CD14-positive monocyte (primary cell): ENCODE measurements at regions not wholly inside any gene's neighbourhood (a gene's known extent, or its start where the extent isn't known, plus 50 kb on each side); places are given as distances from the start of the nearest gene placed in this dataset.

Experiments
- DNase-seq, 3 donors: peaks; one replicate each; pipeline ENCODE4 v3.0.0-alpha.2; 2011 to 2022
- H2AFZ ChIP-seq: 2 replicates; pipeline ENCODE4 v1.6.0; 2012; ENCODE audit warnings: mild to moderate bottlenecking, low read depth, low read length, inconsistent platforms; ENCODE audit not compliant: insufficient read depth, poor library complexity, severe bottlenecking
- H3K27ac ChIP-seq, 2 donors: 1 replicate in 1 of 2; 2 replicates in 1 of 2; pipeline ENCODE4 v1.5.1; 2012 to 2013; ENCODE audit warnings: low read length in 2 of 2, control low read depth in 1 of 2, inconsistent platforms in 1 of 2, low read depth in 1 of 2, mild to moderate bottlenecking in 1 of 2
- H3K27me3 ChIP-seq, 2 donors: one replicate each; pipeline versions ENCODE4 v1.6.0 to v1.6.1; 2011 to 2013; ENCODE audit warnings: low read length in 2 of 2; ENCODE audit not compliant: control insufficient read depth in 2 of 2, insufficient read depth in 2 of 2
- H3K36me3 ChIP-seq, 2 donors: replicated peaks in 1 of 2; 1 replicate in 1 of 2; 2 replicates in 1 of 2; pipeline versions ENCODE4 v1.5.1 to v1.6.1; 2012 to 2013; ENCODE audit warnings: low read length in 2 of 2, control low read depth in 1 of 2, inconsistent platforms in 1 of 2, mild to moderate bottlenecking in 1 of 2; ENCODE audit not compliant: insufficient read depth in 2 of 2, control insufficient read depth in 1 of 2
- H3K4me1 ChIP-seq, 2 donors: 1 replicate in 1 of 2; 2 replicates in 1 of 2; pipeline versions ENCODE4 v1.5.1 to v1.6.1; 2012 to 2013; ENCODE audit warnings: low read length in 2 of 2, control low read depth in 1 of 2, inconsistent platforms in 1 of 2, mild to moderate bottlenecking in 1 of 2, moderate library complexity in 1 of 2; ENCODE audit not compliant: insufficient read depth in 2 of 2, control insufficient read depth in 1 of 2
- H3K4me2 ChIP-seq: replicated peaks from 2 replicates; pipeline ENCODE3; 2012; ENCODE audit warnings: low read length, moderate library complexity, mild to moderate bottlenecking; ENCODE audit not compliant: poor library complexity, severe bottlenecking; ENCODE audit errors: extremely low read depth
- H3K4me3 ChIP-seq, 3 experiments: fragments of 200-600 bp in 1 of 3; sonication (generic) in 1 of 3; replicated peaks in 1 of 3; 1 replicate in 2 of 3; 2 replicates in 1 of 3; pipeline ENCODE4 v1.5.1; 2011 to 2013; ENCODE audit warnings: low read length in 3 of 3, mild to moderate bottlenecking in 3 of 3, control low read depth in 2 of 3, low read depth in 2 of 3, inconsistent platforms in 1 of 3, moderate library complexity in 1 of 3
- H3K79me2 ChIP-seq: 2 replicates; pipeline ENCODE4 v1.6.0; 2012; ENCODE audit warnings: mild to moderate bottlenecking, control low read depth, inconsistent platforms, low read length, moderate library complexity; ENCODE audit not compliant: insufficient read depth
- H3K9ac ChIP-seq: 2 replicates; pipeline ENCODE4 v1.6.0; 2017; ENCODE audit warnings: low read length, mild to moderate bottlenecking; ENCODE audit not compliant: insufficient read depth, poor library complexity, severe bottlenecking
- H3K9me3 ChIP-seq, 2 donors: replicated peaks in 1 of 2; 1 replicate in 1 of 2; 2 replicates in 1 of 2; pipeline versions ENCODE4 v1.5.1 to v1.6.1; 2012 to 2013; ENCODE audit warnings: low read length in 2 of 2, control low read depth in 1 of 2; ENCODE audit not compliant: control insufficient read depth in 1 of 2, insufficient read depth in 1 of 2
- H4K20me1 ChIP-seq: 2 replicates; pipeline ENCODE4 v1.6.0; 2012; ENCODE audit warnings: mild to moderate bottlenecking, low read length, control low read depth, moderate library complexity; ENCODE audit not compliant: insufficient read depth
- H3K27ac Mint-ChIP-seq, 7 donors: one replicate each; pipeline ENCODE4 v1.8.0; 2020; ENCODE audit warnings: mild to moderate bottlenecking in 7 of 7, mixed read lengths in 7 of 7, moderate library complexity in 6 of 7, inconsistent platforms in 2 of 7
- H3K27me3 Mint-ChIP-seq, 3 donors: one replicate each; pipeline ENCODE4 v1.8.0; 2021 to 2022; ENCODE audit warnings: low read depth in 3 of 3, mild to moderate bottlenecking in 3 of 3, mixed read lengths in 3 of 3, moderate library complexity in 3 of 3, inconsistent platforms in 1 of 3
- H3K36me3 Mint-ChIP-seq, 2 donors: one replicate each; pipeline ENCODE4 v1.8.0; 2020; ENCODE audit warnings: mixed read lengths in 2 of 2, inconsistent platforms in 1 of 2, mild to moderate bottlenecking in 1 of 2
- H3K4me1 Mint-ChIP-seq: one replicate; pipeline ENCODE4 v1.8.0; 2020; ENCODE audit warnings: mild to moderate bottlenecking, mixed read lengths
- H3K4me3 Mint-ChIP-seq, 2 donors: one replicate each; pipeline ENCODE4 v1.8.0; 2020; ENCODE audit warnings: mild to moderate bottlenecking in 2 of 2, mixed read lengths in 2 of 2, moderate library complexity in 1 of 2
- H3K9me3 Mint-ChIP-seq, 7 donors: one replicate each; pipeline ENCODE4 v1.8.0; 2020 to 2022; ENCODE audit warnings: mixed read lengths in 7 of 7, mild to moderate bottlenecking in 6 of 7, moderate library complexity in 6 of 7, inconsistent platforms in 2 of 7
- WGBS: methylation state at CpG from one replicate; pipeline ENCODE4 v1.1.5; 2013; ENCODE audit warnings: missing lambda C conversion rate; ENCODE audit not compliant: insufficient coverage; 5-methylcytosine and 5-hydroxymethylcytosine counted together
- intact Hi-C, 2 donors: fragments of 100-400 bp; cut with micrococcal nuclease; formaldehyde crosslinking; loops; one replicate each; pipeline versions ENCODE4 v1.15.0 to v1.15.1; 2023
- TF ChIP-seq, protein P1 (sequence below): fragments of 200-600 bp; IDR thresholded peaks from one replicate; pipeline ENCODE4 v1.8.0; 2022; ENCODE audit warnings: antibody characterized with exemption, mild to moderate bottlenecking

DNA sequence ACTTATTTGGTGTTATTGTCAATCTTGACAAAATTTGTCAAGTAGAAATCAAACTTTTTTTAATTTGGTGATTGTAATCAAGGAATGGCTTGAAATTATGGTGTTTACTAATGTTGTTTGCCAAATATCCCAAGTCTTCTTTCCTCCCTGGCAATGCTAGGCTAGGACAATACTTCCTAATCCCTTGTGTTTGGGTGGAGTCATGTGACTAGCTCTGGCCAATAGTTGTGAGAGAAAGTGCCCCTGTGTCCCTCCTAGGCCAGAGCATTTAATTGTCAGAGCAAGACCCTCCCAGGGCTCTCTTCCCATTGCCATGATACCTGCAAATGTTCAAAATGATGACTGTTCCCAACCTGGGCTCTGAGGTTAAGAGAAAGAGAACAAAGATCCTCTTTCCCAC is 132.7 kb downstream of the ANXA2 start:
- H2AFZ ChIP-seq: no peak overlapping the region
- Mint-ChIP-seq H3K36me3 (no peaks in the 10 kb centered on the region), H3K27me3 (peaks cover 4 to 6% (median 4%) of the 10 kb centered on the region in 3 donors), H3K4me3 (no peak overlapping the region), H3K9me3 (no peaks in the 10 kb centered on the region), H3K4me1 (no peaks in the 10 kb centered on the region), H3K27ac (no peak overlapping the region)
- no peaks in the 10 kb centered on the region for H3K36me3 ChIP-seq
- no peaks in the 10 kb centered on the region for H3K9me3 ChIP-seq
- no peaks in the 10 kb centered on the region for H4K20me1 ChIP-seq
- DNase-seq: no peak
- no peak overlapping the region for H3K9ac ChIP-seq
- no peak overlapping the region for H3K4me2 ChIP-seq
- H3K27me3 ChIP-seq: peaks cover 0 to 2% of the 10 kb centered on the region in 2 donors
- TF ChIP-seq, protein P1, sequence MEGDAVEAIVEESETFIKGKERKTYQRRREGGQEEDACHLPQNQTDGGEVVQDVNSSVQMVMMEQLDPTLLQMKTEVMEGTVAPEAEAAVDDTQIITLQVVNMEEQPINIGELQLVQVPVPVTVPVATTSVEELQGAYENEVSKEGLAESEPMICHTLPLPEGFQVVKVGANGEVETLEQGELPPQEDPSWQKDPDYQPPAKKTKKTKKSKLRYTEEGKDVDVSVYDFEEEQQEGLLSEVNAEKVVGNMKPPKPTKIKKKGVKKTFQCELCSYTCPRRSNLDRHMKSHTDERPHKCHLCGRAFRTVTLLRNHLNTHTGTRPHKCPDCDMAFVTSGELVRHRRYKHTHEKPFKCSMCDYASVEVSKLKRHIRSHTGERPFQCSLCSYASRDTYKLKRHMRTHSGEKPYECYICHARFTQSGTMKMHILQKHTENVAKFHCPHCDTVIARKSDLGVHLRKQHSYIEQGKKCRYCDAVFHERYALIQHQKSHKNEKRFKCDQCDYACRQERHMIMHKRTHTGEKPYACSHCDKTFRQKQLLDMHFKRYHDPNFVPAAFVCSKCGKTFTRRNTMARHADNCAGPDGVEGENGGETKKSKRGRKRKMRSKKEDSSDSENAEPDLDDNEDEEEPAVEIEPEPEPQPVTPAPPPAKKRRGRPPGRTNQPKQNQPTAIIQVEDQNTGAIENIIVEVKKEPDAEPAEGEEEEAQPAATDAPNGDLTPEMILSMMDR: no peak
- H3K27ac ChIP-seq: no peak overlapping the region
- intact Hi-C loops: no loop called here
- no peaks in the 10 kb centered on the region for H3K4me1 ChIP-seq
- H3K4me3 ChIP-seq: no peak overlapping the region
- H3K79me2 ChIP-seq: no peaks in the 10 kb centered on the region

DNA sequence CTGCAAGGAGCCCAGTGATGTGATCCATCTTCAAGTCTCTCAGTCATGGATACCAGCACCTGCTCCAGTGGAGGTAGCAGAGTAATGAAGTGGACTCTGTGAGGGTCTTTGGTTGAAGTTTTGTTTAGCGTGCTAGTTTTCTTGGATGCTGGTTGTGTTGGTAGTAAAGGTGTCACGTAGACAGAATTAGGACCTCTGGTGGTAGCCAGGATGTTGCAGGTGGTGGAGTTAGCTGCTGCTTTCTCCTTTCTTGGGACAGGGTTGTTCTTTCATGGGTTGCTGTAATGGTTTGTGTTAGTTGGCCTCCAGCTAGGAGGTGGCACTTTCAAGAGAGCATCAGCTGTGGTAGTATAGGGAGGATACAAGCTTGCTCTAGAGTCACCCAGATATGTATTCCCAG is 125.2 kb downstream of the ANXA2 start:
- no peak overlapping the region for H2AFZ ChIP-seq
- intact Hi-C loops: no loop called here

More for the DNA sequence above, 125.2 kb downstream of the ANXA2 start:
- Histone ChIP-seq H3K36me3 (no peaks in the 10 kb centered on the region), H3K9me3 (peaks cover 18 to 46% of the 10 kb centered on the region in 2 donors), H4K20me1 (no peaks in the 10 kb centered on the region), H3K4me3 (no peak overlapping the region), H3K27ac (no peak overlapping the region), H3K4me2 (no peak overlapping the region), H3K27me3 (peaks cover 0 to 2% of the 10 kb centered on the region in 2 donors), H3K4me1 (no peaks in the 10 kb centered on the region), H3K79me2 (no peaks in the 10 kb centered on the region), H3K9ac (no peak overlapping the region)
- 95% methylated on average over 2 of the region's 2 CpGs for WGBS
- Mint-ChIP-seq H3K36me3 (no peaks in the 10 kb centered on the region), H3K9me3 (peaks cover 14 to 37% (median 36%) of the 10 kb centered on the region in 7 donors), H3K27me3 (peaks cover 0 to 2% (median 0%) of the 10 kb centered on the region in 3 donors), H3K27ac (no peak overlapping the region), H3K4me1 (no peaks in the 10 kb centered on the region), H3K4me3 (no peak overlapping the region)
- TF ChIP-seq, protein P1: no peak
- DNase-seq: no peak
